ENCODE measurements at regions not wholly inside any gene's neighbourhood (a gene's known extent, or its start where the extent isn't known, plus 50 kb on each side); places are given as distances from the start of the nearest gene placed in this dataset.

DNA sequence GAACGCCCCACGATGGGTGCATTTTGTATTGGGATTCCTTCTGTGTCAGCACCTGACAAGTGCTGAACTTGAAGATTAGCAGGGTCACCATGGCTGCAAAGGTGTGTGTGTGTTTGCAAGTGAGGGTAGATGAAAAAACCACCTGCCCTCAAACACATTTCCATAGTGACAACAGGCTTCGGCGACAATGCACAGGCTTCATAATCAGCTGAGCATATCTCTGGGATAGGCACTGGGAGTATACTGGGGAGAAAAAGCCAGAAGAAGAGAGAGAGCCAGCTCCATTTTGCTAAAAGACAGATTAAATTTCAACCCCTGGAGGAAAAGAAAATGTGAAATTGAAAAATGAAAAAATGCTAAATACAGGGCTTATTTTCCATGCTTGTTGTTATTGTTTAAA is 656.1 kb downstream of the INHBA start:
- H3K27me3 ChIP-seq = no peaks in the 10 kb centered on the region
- peaks cover 0 to 10% of the 10 kb centered on the region in 2 donors for H3K9me3 ChIP-seq
- H3K4me1 ChIP-seq = no peaks in the 10 kb centered on the region
- no peak overlapping the region for H3K27ac ChIP-seq
- intact Hi-C loops (cut with DNase I) = no loop called here
- H3K36me3 ChIP-seq = no peaks in the 10 kb centered on the region
- no peak for ATAC-seq
- H3K4me3 ChIP-seq = no peak overlapping the region
- no peak for DNase-seq
- TF ChIP-seq CTCF (IDR thresholded peaks at IDR 0.05) = no peak

- no peak overlapping the region for H3K27ac ChIP-seq
- DNase-seq (no peak), ATAC-seq (peak; percentile 51)
- H3K4me1 ChIP-seq = no peaks in the 10 kb centered on the region
- H3K4me3 ChIP-seq = no peak overlapping the region
- H3K9me3 ChIP-seq = peaks cover 0 to 10% of the 10 kb centered on the region in 2 donors
- TF ChIP-seq CTCF (IDR thresholded peaks at IDR 0.05) = no peak
- no peaks in the 10 kb centered on the region for H3K27me3 ChIP-seq
- intact Hi-C loops (cut with DNase I) = no loop called here
- H3K36me3 ChIP-seq = no peaks in the 10 kb centered on the region
Measured at GRCh38 chr7:41046221-41046761, 656.6 kb downstream of the INHBA start.

DNA sequence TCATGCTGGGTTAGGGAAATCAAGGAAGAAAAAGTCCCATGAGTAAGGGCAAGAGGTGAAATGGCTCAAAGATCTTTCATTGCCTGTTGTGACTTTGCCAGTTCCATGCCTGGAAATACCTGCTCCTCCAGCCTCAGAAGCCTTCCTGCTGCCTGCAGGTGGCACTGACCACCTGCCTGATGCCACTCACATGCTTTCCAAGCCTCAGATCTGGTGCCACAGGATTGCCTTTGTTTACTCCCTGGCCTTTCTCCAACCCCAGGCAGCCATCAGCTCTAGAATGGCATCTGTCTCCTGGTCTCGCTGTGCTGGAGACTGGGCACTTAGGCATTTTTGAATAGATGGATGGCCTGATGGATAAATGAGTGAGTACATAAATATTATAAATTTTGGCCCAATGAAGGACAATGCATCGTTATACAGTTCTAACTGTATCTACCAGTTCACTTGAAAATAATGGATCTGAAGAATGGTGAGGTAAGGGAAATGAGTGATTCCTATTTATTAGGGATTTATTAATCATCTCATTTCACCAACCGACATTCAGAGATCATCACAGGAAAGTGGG is 657.2 kb downstream of the INHBA start:
- Histone ChIP-seq H3K36me3 (no peaks in the 10 kb centered on the region), H3K27ac (no peak overlapping the region), H3K9me3 (peaks cover 0 to 10% of the 10 kb centered on the region in 2 donors), H3K4me1 (no peaks in the 10 kb centered on the region), H3K4me3 (no peak overlapping the region), H3K27me3 (no peaks in the 10 kb centered on the region)
- peak; percentile 97 for ATAC-seq
- no peak for TF ChIP-seq CTCF (IDR thresholded peaks at IDR 0.05)
- peak in 3 of 4 donors; percentile 54 to 62 (median 56) for DNase-seq
- intact Hi-C loops (cut with DNase I) = no loop called here

DNA sequence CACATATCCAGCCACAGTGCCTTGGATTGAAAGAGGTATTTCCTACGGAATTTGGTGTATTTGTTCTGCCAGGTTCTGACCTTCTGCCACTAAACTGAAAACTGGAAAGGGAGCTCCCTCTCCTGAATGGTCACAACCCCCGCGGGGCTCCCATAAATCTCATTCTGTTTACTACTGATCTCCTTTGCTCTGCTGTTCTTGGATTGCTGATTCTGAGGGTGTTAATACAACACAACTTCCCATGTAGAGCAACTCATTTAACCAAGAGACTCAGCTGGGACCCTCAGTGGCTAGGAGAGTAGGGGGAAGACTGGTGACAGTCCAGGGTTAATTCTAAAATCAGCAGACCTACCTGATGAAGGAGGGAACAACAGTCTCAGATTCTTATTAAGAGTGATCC is 662.9 kb downstream of the INHBA start:
- peaks cover 0 to 10% of the 10 kb centered on the region in 2 donors for H3K9me3 ChIP-seq
- H3K4me1 ChIP-seq = no peaks in the 10 kb centered on the region
- no peaks in the 10 kb centered on the region for H3K27me3 ChIP-seq
- H3K36me3 ChIP-seq = no peaks in the 10 kb centered on the region
- no peak overlapping the region for H3K27ac ChIP-seq
- DNase-seq = no peak
- intact Hi-C loops (cut with DNase I) = no loop called here
- no peak for TF ChIP-seq CTCF (IDR thresholded peaks at IDR 0.05)
- H3K4me3 ChIP-seq = no peak overlapping the region
- ATAC-seq = no peak

DNA sequence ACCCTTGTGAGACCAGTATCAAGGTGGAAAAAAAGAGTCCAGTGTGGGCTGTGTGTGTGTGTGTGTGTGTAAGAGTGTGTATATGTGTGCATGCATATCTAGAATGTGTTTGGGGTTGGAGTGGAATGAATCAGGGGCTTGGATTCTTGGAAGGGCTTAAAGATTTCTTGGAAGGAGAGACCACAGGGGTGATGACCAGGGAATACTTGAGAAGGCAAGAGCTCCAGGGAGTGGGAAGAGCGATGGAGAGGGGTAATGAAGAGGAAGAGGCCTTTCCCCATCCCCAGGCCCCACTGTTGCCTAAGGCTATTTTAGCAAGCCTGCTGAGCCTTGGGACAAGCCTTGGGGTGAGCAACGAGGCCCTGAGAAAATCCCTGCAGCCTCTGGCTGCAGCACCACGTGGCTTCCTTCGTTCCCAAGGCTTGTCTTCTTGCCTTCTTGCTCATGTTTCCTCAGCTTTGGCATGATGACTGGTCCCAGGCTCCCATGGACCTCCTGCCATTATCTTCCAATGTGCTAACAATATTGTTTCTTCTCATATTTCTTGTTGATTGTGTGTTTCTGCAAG is 663.4 kb downstream of the INHBA start:
- H3K36me3 ChIP-seq = no peaks in the 10 kb centered on the region
- H3K9me3 ChIP-seq = peaks cover 0 to 10% of the 10 kb centered on the region in 2 donors
- ATAC-seq (no peak), DNase-seq (no peak)
- H3K4me3 ChIP-seq = no peak overlapping the region
- H3K27ac ChIP-seq = no peak overlapping the region
- intact Hi-C loops (cut with DNase I) = no loop called here
- no peaks in the 10 kb centered on the region for H3K4me1 ChIP-seq
- no peaks in the 10 kb centered on the region for H3K27me3 ChIP-seq
- no peak for TF ChIP-seq CTCF (IDR thresholded peaks at IDR 0.05)

All from left lung (tissue), 4 donors.